ENCODE measurements at regions not wholly inside any gene's neighbourhood (a gene's known extent, or its start where the extent isn't known, plus 50 kb on each side); places are given as distances from the start of the nearest gene placed in this dataset.

DNA sequence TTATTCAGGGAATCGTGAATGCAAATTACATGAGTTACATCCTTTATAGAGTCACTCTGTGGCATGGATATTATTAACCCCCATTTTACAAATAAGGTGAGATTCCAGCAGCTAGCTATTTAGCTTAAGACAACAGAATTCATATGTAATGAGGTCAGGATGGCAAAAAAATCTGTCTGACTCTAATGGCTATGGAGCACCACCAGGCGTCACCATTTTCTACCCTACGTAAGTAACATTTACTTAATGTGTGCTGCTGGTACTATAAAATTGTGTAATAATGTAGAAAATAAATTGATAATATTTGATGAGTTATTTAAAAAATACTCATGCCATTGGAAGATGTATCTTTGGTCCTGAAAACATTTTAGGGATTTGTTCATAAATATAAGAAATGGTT, 2040.1 kb upstream of the LRRTM1 start:
- TF ChIP-seq CTCF (IDR thresholded peaks at IDR 0.05) (no peak), POLR2A (IDR thresholded peaks at IDR 0.05) (no peak)

All from testis (tissue), 2 donors.